IMR-90 (cell line): ENCODE measurements at regions not wholly inside any gene's neighbourhood (a gene's known extent, or its start where the extent isn't known, plus 50 kb on each side); places are given as distances from the start of the nearest gene placed in this dataset.

Experiments used
- ATAC-seq: fragments of 200-7000 bp; cut with Tn5 transposase; 2 replicates; pipeline ENCODE4 v1.9.1; 2020; ENCODE audit warnings: low read depth, mild to moderate bottlenecking, moderate library complexity
- BruUV-seq: library from RNA; stranded (reverse); fragments of 400-500 nt; replicated peaks from 2 replicates; lab custom pipeline; 2021; lab: Mats Ljungman, UMichigan
- CTCF ChIA-PET: fragments of 300-600 bp; formaldehyde crosslinking; extraction: SDS; loops from one replicate; lab custom pipeline; 2021; ENCODE audit warnings: antibody characterized with exemption; lab: Yijun Ruan, JAX
- POLR2A ChIA-PET: fragments of 300-600 bp; sonication (Branson Sonifier 250); formaldehyde crosslinking; loops from one replicate; lab custom pipeline; 2022; ENCODE audit warnings: antibody characterized with exemption; ENCODE audit not compliant: unreplicated experiment; lab: Charles Lee
- DNase-seq: peaks from one replicate; pipeline ENCODE4 v3.0.0; 2013
- H2AFZ ChIP-seq: replicated peaks from 2 replicates; pipeline ENCODE3; 2013; ENCODE audit warnings: low read length, mild to moderate bottlenecking; ENCODE audit not compliant: poor library complexity
- H2AK5ac ChIP-seq: 2 replicates; pipeline ENCODE4 v1.6.1; 2013; ENCODE audit warnings: low read depth, low read length, inconsistent platforms
- H2AK9ac ChIP-seq: replicated peaks from 2 replicates; pipeline ENCODE3; 2013; ENCODE audit warnings: mild to moderate bottlenecking, low read depth, low read length, moderate library complexity; ENCODE audit not compliant: poor library complexity
- H2BK120ac ChIP-seq: 2 replicates; pipeline ENCODE4 v1.6.1; 2013; ENCODE audit warnings: low read depth, low read length, inconsistent platforms
- H2BK15ac ChIP-seq: 3 replicates; pipeline ENCODE4 v1.6.1; 2013; ENCODE audit warnings: low read depth, low read length, inconsistent platforms
- H2BK20ac ChIP-seq: 2 replicates; pipeline ENCODE4 v1.6.1; 2013; ENCODE audit warnings: low read depth, mild to moderate bottlenecking, inconsistent platforms, low read length, moderate library complexity
- H2BK5ac ChIP-seq: 2 replicates; pipeline ENCODE4 v1.6.1; 2013; ENCODE audit warnings: mild to moderate bottlenecking, low read depth, low read length, inconsistent platforms; ENCODE audit not compliant: poor library complexity, severe bottlenecking
- H3K14ac ChIP-seq: replicated peaks from 2 replicates; pipeline ENCODE4 v1.6.1; 2013; ENCODE audit warnings: low read depth, low read length, inconsistent platforms
- H3K18ac ChIP-seq: 2 replicates; pipeline ENCODE4 v1.6.1; 2013; ENCODE audit warnings: low read depth, low read length, control low read depth
- H3K23ac ChIP-seq: 2 replicates; pipeline ENCODE4 v1.6.1; 2013; ENCODE audit warnings: low read depth, low read length, inconsistent platforms
- H3K27ac ChIP-seq: 2 replicates; pipeline ENCODE4 v1.5.1; 2013; ENCODE audit warnings: mild to moderate bottlenecking, control low read depth, low read length; ENCODE audit not compliant: insufficient read depth
- H3K27me3 ChIP-seq: 2 replicates; pipeline ENCODE4 v1.6.1; 2013; ENCODE audit warnings: low read length; ENCODE audit not compliant: control insufficient read depth, insufficient read depth
- H3K36me3 ChIP-seq: 2 replicates; pipeline ENCODE4 v1.6.1; 2013; ENCODE audit warnings: low read length, mixed read lengths; ENCODE audit not compliant: control insufficient read depth, insufficient read depth
- H3K4ac ChIP-seq: 2 replicates; pipeline ENCODE4 v1.6.1; 2013; ENCODE audit warnings: low read depth, low read length, inconsistent platforms
- H3K4me1 ChIP-seq: 2 replicates; pipeline ENCODE4 v1.6.1; 2013; ENCODE audit warnings: low read length, mixed read lengths; ENCODE audit not compliant: control insufficient read depth, insufficient read depth
- H3K4me2 ChIP-seq: 2 replicates; pipeline ENCODE4 v1.6.1; 2013; ENCODE audit warnings: low read depth, mild to moderate bottlenecking, control low read depth, low read length, moderate library complexity
- H3K4me3 ChIP-seq: 2 replicates; pipeline ENCODE4 v1.5.1; 2013; ENCODE audit warnings: low read depth, mild to moderate bottlenecking, control low read depth, low read length, moderate library complexity; ENCODE audit not compliant: insufficient read depth
- H3K56ac ChIP-seq: 2 replicates; pipeline ENCODE4 v1.6.1; 2013; ENCODE audit warnings: low read length, inconsistent platforms; ENCODE audit not compliant: insufficient read depth; ENCODE audit errors: extremely low read depth
- H3K79me1 ChIP-seq, 2 experiments: 2 replicates each; pipeline ENCODE4 v1.6.1; 2013; ENCODE audit warnings: low read length in 2 of 2, inconsistent platforms in 1 of 2, low read depth in 1 of 2
- H3K9ac ChIP-seq: 2 replicates; pipeline ENCODE4 v1.6.1; 2013; ENCODE audit warnings: low read depth, low read length, control low read depth
- H3K9me1 ChIP-seq: 2 replicates; pipeline ENCODE4 v1.6.1; 2013; ENCODE audit warnings: low read length, inconsistent platforms; ENCODE audit not compliant: insufficient read depth
- H3K9me3 ChIP-seq: 2 replicates; pipeline ENCODE4 v1.6.1; 2013; ENCODE audit warnings: low read length; ENCODE audit not compliant: control insufficient read depth, insufficient read depth
- H4K20me1 ChIP-seq: 2 replicates; pipeline ENCODE4 v1.6.1; 2013; ENCODE audit warnings: low read length, inconsistent platforms; ENCODE audit not compliant: insufficient read depth
- H4K5ac ChIP-seq: 2 replicates; pipeline ENCODE4 v1.6.1; 2013; ENCODE audit warnings: mild to moderate bottlenecking, low read depth, low read length, control low read depth
- H4K8ac ChIP-seq, 2 experiments: 2 replicates each; pipeline ENCODE4 v1.6.1; 2013; ENCODE audit warnings: low read depth in 2 of 2, low read length in 2 of 2, control low read depth in 1 of 2, inconsistent platforms in 1 of 2
- H4K91ac ChIP-seq: 2 replicates; pipeline ENCODE4 v1.6.1; 2013; ENCODE audit warnings: low read depth, low read length, inconsistent platforms; ENCODE audit not compliant: insufficient read depth
- SMC3 ChIP-seq: fragments of 150-350 bp; IDR thresholded peaks from 2 replicates; pipeline ENCODE4 v1.6.1; 2016; ENCODE audit warnings: low read depth, mild to moderate bottlenecking, antibody characterized with exemption, low read length, moderate library complexity
- WGBS, 2 experiments: methylation state at CpG; one replicate each; pipeline versions ENCODE4 v1.1.5 to v1.1.7; 2013; ENCODE audit warnings: missing lambda C conversion rate in 2 of 2; ENCODE audit not compliant: insufficient read length in 1 of 2; ENCODE audit errors: extremely low coverage in 2 of 2; 5-methylcytosine and 5-hydroxymethylcytosine counted together
- dilution Hi-C: fragments of 300-500 bp; cut with HindIII; formaldehyde crosslinking; loops from one replicate; pipeline ENCODE4 v1.14.3; 2018; ENCODE audit warnings: low sequenced_read_pairs; ENCODE audit not compliant: unreplicated experiment
- in situ Hi-C: fragments of 300-500 bp; cut with MboI; formaldehyde crosslinking; loops from 3 replicates; pipeline ENCODE4 v1.14.3; 2019; ENCODE audit warnings: low sequenced_read_pairs, inconsistent platforms, mixed read lengths
- intact Hi-C: fragments of 100-400 bp; cut with micrococcal nuclease; formaldehyde crosslinking; loops from 2 replicates; pipeline ENCODE4 v1.10.0; 2022

- 57% methylated on average over 1 of the region's 3 CpGs; no CpG with 5 or more reads in 1 of the 2 experiments for WGBS, 2 experiments
- Histone ChIP-seq H3K9me3 (no peaks in the 10 kb centered on the region), H3K23ac (no peak overlapping the region), H3K14ac (no peak overlapping the region), H4K20me1 (no peaks in the 10 kb centered on the region), H2AK9ac (no peak overlapping the region), H3K27ac (no peak overlapping the region), H4K5ac (peak overlapping the region; percentile 48; the same call in 1 of the 2 replicates), H2BK20ac (no peak overlapping the region), H4K91ac (no peak overlapping the region), H3K56ac (no peak overlapping the region), H3K79me1 (no peaks in the 10 kb centered on the region), H3K4me1 (peaks cover 4% of the 10 kb centered on the region), H3K36me3 (no peaks in the 10 kb centered on the region), H3K4me2 (no peak overlapping the region), H2BK120ac (no peak overlapping the region), H3K9me1 (no peaks in the 10 kb centered on the region), H3K18ac (0 out of 2 replicates have a peak overlapping the region, but pooled peaks have one; percentile 23), H3K4me3 (no peak overlapping the region), H3K4ac (no peak overlapping the region), H3K27me3 (no peaks in the 10 kb centered on the region), H2BK15ac (no peak overlapping the region), H2BK5ac (no peak overlapping the region), H4K8ac (no peak overlapping the region), H3K9ac (no peak overlapping the region), H2AK5ac (no peak overlapping the region), H2AFZ (no peak overlapping the region)
- dilution Hi-C loops: no loop called here
- intact Hi-C loops: no loop called here
- POLR2A ChIA-PET: no interaction called here
- in situ Hi-C loops: no loop called here
- TF ChIP-seq SMC3: no peak
- DNase-seq (no peak), ATAC-seq (no peak)
- no TSS peak for BruUV-seq
- CTCF ChIA-PET: no interaction called here
Measured at GRCh38 chr9:115398313-115398650, 280.3 kb upstream of the TNC start.
